OCI-M1 (cell line): ENCODE measurements at regions not wholly inside any gene's neighbourhood (a gene's known extent, or its start where the extent isn't known, plus 50 kb on each side); places are given as distances from the start of the nearest gene placed in this dataset.
"Not testable (repeated sequence)": the region's sequence is repeated elsewhere in the genome, so short reads cannot be mapped to it uniquely, and the experiment has no call there.

ENCODE experiments used
- DNase-seq: peaks from one replicate; lab custom pipeline; 2025; lab: John Stamatoyannopoulos, UW

- DNase-seq, result no peak
These were observed 1537.1 kb upstream of the GOT2 start for GRCh38 chr16:60271025-60271771.

DNA sequence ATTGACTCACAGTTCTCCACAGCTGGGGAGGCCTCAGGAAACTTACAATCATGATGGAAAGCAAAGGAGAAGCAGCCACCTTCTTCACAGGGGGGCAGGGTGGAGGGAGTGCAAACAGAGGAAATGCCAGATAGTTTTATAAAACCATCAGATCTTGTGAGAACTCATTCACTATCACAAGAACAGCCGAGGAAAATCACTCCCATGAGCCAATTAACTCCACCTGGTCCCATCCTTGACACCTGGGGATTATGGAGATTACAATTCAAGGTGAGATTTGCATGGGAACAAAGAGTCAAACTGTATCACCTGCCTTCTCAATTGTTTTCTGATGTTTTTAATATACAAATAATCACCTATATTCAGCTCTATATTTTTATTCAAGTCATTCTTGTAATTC lies 1527.3 kb upstream of the GOT2 start:
- no peak for DNase-seq

DNA sequence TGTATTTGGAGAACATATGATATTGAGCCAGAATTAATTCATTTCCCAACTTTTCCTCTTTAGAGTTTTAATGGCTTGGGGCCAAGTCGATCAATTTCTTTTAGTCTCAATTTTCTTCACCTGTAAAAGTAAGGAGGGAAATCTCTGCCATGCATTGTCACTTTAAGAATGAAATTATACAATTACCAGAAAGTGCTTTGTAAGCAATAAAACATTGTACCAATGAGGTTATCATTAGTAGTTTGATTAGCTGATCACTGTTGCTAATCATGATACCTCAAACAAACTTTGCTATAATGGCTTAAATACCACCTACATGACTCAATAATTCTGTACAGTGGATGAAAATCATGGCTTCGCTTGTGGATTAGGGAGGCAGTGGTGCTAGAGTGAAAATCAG lies 1525.8 kb upstream of the GOT2 start:
- no peak for DNase-seq

DNA sequence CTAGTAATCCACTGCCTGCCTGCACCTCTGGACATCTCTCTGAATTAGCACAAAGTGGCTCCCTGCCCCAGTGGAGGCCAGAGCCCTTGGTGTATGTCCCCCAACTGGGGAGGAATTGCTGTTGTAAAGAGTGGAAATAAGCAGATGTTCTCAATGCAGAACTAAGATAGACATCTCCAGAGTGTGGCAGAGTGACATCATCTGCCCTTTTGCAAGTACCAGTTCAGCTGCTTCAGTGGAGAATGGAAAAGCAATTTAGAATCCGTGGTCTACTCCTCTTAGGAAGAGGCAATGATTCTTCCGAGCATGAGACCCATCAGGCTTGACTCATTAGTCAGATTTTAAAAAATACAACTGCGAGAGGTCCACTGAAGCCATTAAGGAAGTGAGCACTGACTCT lies 1512.0 kb upstream of the GOT2 start:
- peak; percentile 27 for DNase-seq

- no peak for DNase-seq
These were observed 1507.6 kb upstream of the GOT2 start for GRCh38 chr16:60241671-60242070.

- DNase-seq, result peak; percentile 18
These were observed 1496.5 kb upstream of the GOT2 start for GRCh38 chr16:60230666-60231065.

GRCh38 chr16:60225541-60225940 lies 1491.4 kb upstream of the GOT2 start:
- no peak for DNase-seq

DNA sequence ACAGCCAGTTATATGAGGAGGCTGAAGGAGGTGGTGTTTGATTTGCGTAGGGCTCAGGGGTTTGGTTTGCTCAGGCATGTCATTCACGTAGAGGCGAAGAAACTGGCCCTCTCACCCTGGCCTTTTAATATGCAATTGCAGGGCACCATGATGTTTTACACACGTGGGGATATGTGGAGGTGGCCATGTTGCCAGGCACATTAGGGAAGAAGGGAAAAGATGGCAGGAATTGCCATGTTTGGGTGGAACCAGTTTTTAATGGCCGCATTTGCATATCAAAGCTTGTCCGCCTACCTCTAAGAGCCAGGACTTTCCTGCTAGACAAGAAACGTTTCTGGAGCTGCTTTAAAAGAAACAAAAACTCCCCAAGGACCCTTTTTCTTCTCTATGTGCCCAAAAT lies 1483.7 kb upstream of the GOT2 start:
- DNase-seq, result no peak

DNA sequence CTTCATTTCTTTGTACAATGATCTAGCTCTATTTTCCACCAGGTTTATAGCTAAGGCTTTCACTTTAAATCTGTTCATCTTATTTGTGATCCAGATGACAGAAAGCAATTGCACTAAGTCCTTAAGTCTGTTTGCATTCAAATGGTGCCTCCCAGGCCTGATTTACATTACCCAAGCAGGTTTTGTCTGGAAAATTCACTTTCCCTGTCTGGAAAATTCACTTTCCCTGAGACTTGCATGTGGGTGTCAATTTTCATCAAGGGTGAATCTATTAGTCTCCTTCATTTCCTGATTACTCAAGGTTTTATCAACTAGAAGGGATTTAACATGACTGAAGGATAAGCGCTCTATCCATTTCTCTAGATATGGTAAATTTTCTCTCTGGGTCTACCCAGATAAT lies 1480.2 kb upstream of the GOT2 start:
- no peak for DNase-seq

DNA sequence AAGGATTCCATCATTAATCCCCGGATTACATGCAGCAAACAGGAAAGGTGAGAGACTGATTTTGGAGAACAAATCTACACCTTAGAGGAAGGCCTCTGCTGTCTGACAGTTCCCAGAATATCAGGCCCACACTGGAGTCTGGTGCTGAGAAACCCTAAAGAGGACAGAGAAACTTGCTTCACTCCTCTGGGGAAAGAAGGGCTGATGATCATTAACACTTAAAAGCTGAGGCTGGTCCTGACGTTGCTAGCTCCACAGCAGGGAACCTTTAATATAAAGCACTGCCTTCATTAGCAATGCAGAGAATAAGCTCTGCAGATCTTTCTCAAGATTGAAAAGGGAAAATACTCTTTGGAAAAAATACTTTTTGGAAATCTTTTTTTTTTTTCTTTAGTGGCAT lies 1472.4 kb upstream of the GOT2 start:
- no peak for DNase-seq

- DNase-seq, result no peak
These were observed 1470.1 kb upstream of the GOT2 start for GRCh38 chr16:60204181-60204580.

- peak; percentile 13 for DNase-seq
These were observed 1469.5 kb upstream of the GOT2 start for GRCh38 chr16:60203525-60204124.

DNA sequence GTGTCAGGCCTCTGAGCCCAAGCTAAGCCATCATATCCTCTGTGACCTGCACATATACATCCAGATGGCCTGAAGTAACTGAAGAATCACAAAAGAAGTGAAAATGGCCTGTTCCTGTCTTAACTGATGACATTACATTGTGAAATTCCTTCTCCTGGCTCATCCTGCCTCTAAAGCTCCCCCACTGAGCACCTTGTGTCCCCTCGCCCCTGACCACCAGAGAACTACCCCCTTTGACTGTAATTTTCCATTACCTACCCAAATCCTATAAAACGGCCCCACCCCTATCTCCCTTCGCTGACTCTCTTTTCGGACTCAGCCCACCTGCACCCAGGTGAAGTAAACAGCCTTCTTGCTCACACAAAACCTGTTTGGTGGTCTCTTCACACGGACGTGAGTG lies 1466.6 kb upstream of the GOT2 start:
- not testable (repeated sequence) for DNase-seq

- no peak for DNase-seq
These were observed 1466.0 kb upstream of the GOT2 start for GRCh38 chr16:60200161-60200560.

DNA sequence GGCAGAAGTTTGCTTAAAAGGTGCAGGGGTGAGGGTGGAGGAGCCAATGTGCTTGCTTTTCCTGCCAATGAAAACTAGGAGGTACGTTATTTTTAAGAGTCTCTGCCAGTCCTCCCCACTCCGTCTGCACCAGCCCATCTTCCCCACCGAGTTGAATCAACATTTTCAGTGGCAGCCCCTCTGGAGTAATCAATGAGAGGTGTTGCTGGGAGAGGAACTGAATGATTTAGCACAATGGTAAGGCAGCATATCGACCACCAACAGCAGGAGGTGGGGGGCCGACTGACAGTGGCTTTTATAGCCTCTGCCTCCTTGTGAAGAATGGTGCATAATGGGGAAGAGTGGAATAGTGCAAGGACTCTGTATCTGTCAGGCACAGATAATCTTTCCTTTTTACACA lies 1465.0 kb upstream of the GOT2 start:
- no peak for DNase-seq

DNA sequence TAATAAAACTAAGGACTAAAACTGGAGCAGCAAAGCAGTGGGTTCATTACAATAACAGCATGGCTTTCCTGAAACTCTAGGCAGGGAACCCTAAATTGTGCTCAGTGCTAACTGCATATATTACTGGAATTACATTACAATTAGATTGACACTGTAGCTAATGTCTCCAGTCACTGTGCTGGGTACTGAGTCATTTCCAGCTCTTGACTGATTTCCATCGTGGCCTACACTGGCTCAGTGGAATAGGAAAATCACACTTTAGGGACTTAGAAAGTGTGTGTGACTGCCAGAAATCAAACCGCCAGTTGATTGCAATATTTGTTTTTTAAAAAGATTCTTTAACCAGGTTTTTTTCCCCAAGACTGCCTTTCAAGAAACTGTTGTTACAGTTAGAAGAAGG lies 1447.4 kb upstream of the GOT2 start:
- DNase-seq, result no peak

- DNase-seq, result no peak
These were observed 1446.5 kb upstream of the GOT2 start for GRCh38 chr16:60180609-60181008.

GRCh38 chr16:60170196-60170595 lies 1436.1 kb upstream of the GOT2 start:
- DNase-seq, result no peak

GRCh38 chr16:60166111-60166510 lies 1432.0 kb upstream of the GOT2 start:
- DNase-seq, result no peak

DNA sequence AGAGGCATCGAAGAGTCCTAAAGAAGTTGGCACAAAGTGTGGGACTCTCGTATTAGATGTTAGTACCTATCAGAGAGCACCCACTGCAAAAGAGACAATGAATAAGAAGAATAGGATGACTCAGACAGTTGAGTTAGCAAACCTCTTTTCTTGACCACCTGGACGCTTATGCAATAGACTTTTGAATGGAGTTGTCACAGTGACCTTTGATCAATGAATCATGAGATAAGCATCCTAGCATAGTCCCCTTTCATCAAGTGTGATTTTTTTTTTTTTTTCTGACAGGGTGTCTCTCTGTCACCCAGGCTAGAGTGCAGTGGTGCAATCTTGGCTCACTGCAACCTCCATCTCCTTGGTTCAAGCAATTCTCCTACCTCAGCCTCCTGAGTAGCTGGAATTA lies 1417.9 kb upstream of the GOT2 start:
- DNase-seq, result no peak

GRCh38 chr16:60150907-60151306 lies 1416.8 kb upstream of the GOT2 start:
- DNase-seq, result no peak

DNA sequence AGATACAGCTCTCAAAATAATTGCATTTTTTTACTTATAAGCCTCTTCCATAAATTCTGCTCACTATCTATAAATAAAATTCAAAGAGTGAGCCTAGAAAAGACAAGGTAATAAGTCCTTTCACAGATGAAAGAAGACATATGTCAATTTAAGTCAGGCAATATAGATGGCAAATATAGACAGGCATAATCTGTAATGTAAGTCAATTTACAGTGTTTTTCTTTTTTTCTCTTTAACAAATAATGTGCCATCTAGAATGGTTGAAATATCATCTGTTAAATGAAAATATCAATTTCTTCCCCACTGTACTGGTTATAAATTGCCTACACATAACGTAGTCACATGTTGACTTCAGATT lies 1409.2 kb upstream of the GOT2 start:
- DNase-seq, result no peak

DNA sequence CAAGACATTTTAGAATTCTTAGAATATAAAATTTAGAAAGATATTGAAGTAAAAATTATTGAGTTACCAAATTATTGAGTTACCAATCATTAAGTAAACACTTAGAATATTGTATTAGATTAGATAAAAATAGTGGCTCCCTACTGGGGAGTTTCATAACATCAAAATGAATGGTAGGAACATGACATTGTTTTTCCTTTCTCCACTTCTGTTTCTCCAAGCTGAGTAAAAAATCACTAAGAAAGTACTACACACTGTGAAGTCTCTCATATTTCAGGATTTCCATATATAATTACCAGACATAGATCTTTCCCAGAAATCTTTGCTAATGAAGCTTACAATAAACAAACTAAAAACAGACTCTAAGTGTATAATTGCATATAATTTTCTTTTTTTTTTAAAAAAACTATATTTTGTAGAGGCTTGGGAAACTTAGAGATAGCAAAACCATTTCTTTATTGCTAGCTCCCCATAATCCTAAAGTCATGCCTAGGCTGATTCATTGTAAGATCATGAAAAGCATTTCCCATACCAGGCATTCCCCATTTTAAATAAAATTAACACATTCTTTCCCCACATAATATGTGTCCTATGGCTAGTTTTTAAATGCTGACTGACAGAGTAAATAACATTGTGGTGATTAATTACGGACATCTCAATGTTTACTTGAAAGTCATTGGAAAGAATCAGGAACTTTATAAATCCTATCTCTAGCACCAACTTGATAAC lies 1408.7 kb upstream of the GOT2 start:
- DNase-seq, result no peak
